PC-9 (cell line): ENCODE measurements at regions not wholly inside any gene's neighbourhood (a gene's known extent, or its start where the extent isn't known, plus 50 kb on each side); places are given as distances from the start of the nearest gene placed in this dataset.
A peak's percentile ranks its signal among the peaks of the same experiment; 100 is the strongest.

Experiments used
- BruUV-seq: library from RNA; stranded (reverse); fragments of 400-500 nt; replicated peaks from 2 replicates; lab custom pipeline; 2021; lab: Mats Ljungman, UMichigan
- CTCF ChIA-PET: fragments of 300-600 bp; sonication (Branson Sonifier 250); formaldehyde crosslinking; loops from one replicate; lab custom pipeline; 2022; ENCODE audit warnings: antibody characterized with exemption; lab: Charles Lee
- POLR2A ChIA-PET: fragments of 300-600 bp; sonication (Branson Sonifier 250); formaldehyde crosslinking; loops from one replicate; lab custom pipeline; 2022; ENCODE audit warnings: antibody characterized with exemption; ENCODE audit not compliant: unreplicated experiment; lab: Charles Lee
- DNase-seq, 2 experiments: peaks; one replicate each; pipeline versions ENCODE4 v3.0.0 to v3.0.0-alpha.2; 2015 to 2022; ENCODE audit warnings: mixed read lengths in 1 of 2
- H2AFZ ChIP-seq: fragments of 200-600 bp; sonication (generic); 2 replicates; pipeline ENCODE4 v1.8.1; 2017; ENCODE audit warnings: antibody characterized with exemption
- H3F3A ChIP-seq: fragments of 200-600 bp; sonication (generic); 2 replicates; pipeline ENCODE4 v1.8.1; 2017; ENCODE audit warnings: antibody characterized with exemption, mild to moderate bottlenecking, low read depth; ENCODE audit not compliant: insufficient read depth
- H3K27ac ChIP-seq: fragments of 200-600 bp; sonication (generic); 2 replicates; pipeline ENCODE4 v1.6.1; 2016; ENCODE audit warnings: mixed run types
- H3K27me3 ChIP-seq: fragments of 200-600 bp; sonication (generic); 2 replicates; pipeline ENCODE4 v1.6.1; 2016; ENCODE audit warnings: low read depth, mixed run types; ENCODE audit not compliant: insufficient read depth
- H3K36me3 ChIP-seq: fragments of 200-600 bp; sonication (generic); 2 replicates; pipeline ENCODE4 v1.6.1; 2016; ENCODE audit warnings: low read depth, mixed run types
- H3K4me1 ChIP-seq: fragments of 200-600 bp; sonication (generic); replicated peaks from 2 replicates; pipeline ENCODE4 v1.6.1; 2016; ENCODE audit warnings: mixed run types; ENCODE audit not compliant: insufficient read depth
- H3K4me2 ChIP-seq: fragments of 200-600 bp; sonication (generic); 2 replicates; pipeline ENCODE4 v1.6.1; 2017; ENCODE audit warnings: mixed run types
- H3K4me3 ChIP-seq: fragments of 200-600 bp; sonication (generic); 2 replicates; pipeline ENCODE4 v1.6.1; 2016; ENCODE audit warnings: mixed run types
- H3K79me2 ChIP-seq: fragments of 200-600 bp; sonication (generic); 2 replicates; pipeline ENCODE4 v1.6.1; 2017; ENCODE audit warnings: low read depth, mixed run types
- H3K9me2 ChIP-seq: fragments of 200-600 bp; sonication (generic); 2 replicates; pipeline ENCODE4 v1.8.1; 2017; ENCODE audit warnings: mild to moderate bottlenecking; ENCODE audit not compliant: insufficient read depth
- H3K9me3 ChIP-seq: fragments of 200-600 bp; sonication (generic); 2 replicates; pipeline ENCODE4 v1.8.1; 2016; ENCODE audit warnings: low read depth; ENCODE audit not compliant: insufficient read depth
- H4K20me1 ChIP-seq: fragments of 200-600 bp; sonication (generic); 2 replicates; pipeline ENCODE4 v1.8.1; 2017; ENCODE audit not compliant: insufficient read depth
- EZH2 ChIP-seq: fragments of 200-600 bp; sonication (generic); IDR thresholded peaks from 2 replicates; pipeline ENCODE4 v1.8.0; 2017; ENCODE audit warnings: antibody characterized with exemption, low read depth
- intact Hi-C: fragments of 100-400 bp; cut with micrococcal nuclease; formaldehyde crosslinking; loops from one replicate; pipeline ENCODE4 v1.10.0; 2022; ENCODE audit not compliant: unreplicated experiment
- TF ChIP-seq, protein P1 (sequence below): fragments of 200-600 bp; sonication (generic); conservative IDR thresholded peaks from 2 replicates; pipeline ENCODE4 v1.6.1; 2017; ENCODE audit warnings: mixed run types, antibody characterized with exemption, mild to moderate bottlenecking, moderate library complexity

DNA sequence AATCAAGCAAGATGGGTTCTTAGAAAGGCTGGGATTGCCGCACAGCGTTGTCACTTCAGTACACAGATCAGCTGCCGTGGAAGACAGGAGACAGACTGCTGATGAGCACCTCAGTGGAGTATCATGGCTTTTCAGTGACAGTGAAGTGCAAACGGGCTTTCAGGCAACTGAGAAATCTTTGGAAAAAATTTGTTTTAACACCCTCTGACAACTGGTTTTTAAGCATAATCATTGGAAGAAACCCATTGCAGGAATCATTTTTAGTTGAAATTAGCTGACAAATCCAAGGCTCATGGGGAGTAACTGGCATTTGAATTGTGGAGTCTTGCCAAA lies 418.8 kb downstream of the OTOL1 start:
- H3K36me3 ChIP-seq: no peaks in the 10 kb centered on the region
- TF ChIP-seq EZH2: no peak
- TF ChIP-seq, protein P1, sequence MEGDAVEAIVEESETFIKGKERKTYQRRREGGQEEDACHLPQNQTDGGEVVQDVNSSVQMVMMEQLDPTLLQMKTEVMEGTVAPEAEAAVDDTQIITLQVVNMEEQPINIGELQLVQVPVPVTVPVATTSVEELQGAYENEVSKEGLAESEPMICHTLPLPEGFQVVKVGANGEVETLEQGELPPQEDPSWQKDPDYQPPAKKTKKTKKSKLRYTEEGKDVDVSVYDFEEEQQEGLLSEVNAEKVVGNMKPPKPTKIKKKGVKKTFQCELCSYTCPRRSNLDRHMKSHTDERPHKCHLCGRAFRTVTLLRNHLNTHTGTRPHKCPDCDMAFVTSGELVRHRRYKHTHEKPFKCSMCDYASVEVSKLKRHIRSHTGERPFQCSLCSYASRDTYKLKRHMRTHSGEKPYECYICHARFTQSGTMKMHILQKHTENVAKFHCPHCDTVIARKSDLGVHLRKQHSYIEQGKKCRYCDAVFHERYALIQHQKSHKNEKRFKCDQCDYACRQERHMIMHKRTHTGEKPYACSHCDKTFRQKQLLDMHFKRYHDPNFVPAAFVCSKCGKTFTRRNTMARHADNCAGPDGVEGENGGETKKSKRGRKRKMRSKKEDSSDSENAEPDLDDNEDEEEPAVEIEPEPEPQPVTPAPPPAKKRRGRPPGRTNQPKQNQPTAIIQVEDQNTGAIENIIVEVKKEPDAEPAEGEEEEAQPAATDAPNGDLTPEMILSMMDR: no peak
- no peak for DNase-seq
- H3F3A ChIP-seq: no peaks in the 10 kb centered on the region
- ChIA-PET POLR2A (no interaction called here), CTCF (no interaction called here)
- no peaks in the 10 kb centered on the region for H3K27me3 ChIP-seq
- H2AFZ ChIP-seq: no peak overlapping the region
- no peak overlapping the region for H3K4me2 ChIP-seq
- no peak overlapping the region for H3K27ac ChIP-seq
- no peaks in the 10 kb centered on the region for H4K20me1 ChIP-seq
- no TSS peak for BruUV-seq
- H3K4me1 ChIP-seq: no peaks in the 10 kb centered on the region
- H3K9me2 ChIP-seq: no peaks in the 10 kb centered on the region
- no peak overlapping the region for H3K4me3 ChIP-seq
- H3K9me3 ChIP-seq: no peaks in the 10 kb centered on the region
- intact Hi-C loops: no loop called here
- H3K79me2 ChIP-seq: no peaks in the 10 kb centered on the region

DNA sequence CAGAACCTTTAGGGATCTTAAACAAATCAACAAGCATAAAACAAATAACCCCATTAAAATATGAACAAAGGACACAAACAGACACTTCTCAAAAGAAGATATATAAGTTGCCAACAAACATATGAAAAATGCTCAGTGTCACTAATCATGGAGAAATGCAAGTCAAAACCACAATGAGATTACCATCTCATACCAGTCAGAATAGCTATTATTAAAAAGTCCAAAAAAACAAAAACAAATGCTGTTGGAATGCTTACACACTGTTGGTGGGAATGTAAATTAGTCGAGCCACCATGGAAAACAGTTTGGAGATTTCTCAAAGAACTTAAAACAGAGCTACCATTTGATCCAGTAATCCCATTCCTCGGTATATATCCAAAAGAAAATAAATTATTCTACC lies 423.6 kb downstream of the OTOL1 start:
- no peaks in the 10 kb centered on the region for H3F3A ChIP-seq
- POLR2A ChIA-PET: no interaction called here
- no peak overlapping the region for H3K27ac ChIP-seq
- no peaks in the 10 kb centered on the region for H4K20me1 ChIP-seq
- intact Hi-C loops: no loop called here
- H3K27me3 ChIP-seq: no peaks in the 10 kb centered on the region
- TF ChIP-seq, protein P1: no peak
- no peak for TF ChIP-seq EZH2
- H3K4me2 ChIP-seq: no peak overlapping the region
- no TSS peak for BruUV-seq
- no peak overlapping the region for H3K4me3 ChIP-seq
- no peaks in the 10 kb centered on the region for H3K9me2 ChIP-seq
- no peaks in the 10 kb centered on the region for H3K79me2 ChIP-seq
- no peak overlapping the region for H2AFZ ChIP-seq
- no peak for DNase-seq
- no peaks in the 10 kb centered on the region for H3K4me1 ChIP-seq
- no peaks in the 10 kb centered on the region for H3K36me3 ChIP-seq
- no peaks in the 10 kb centered on the region for H3K9me3 ChIP-seq
- CTCF ChIA-PET: no interaction called here

DNA sequence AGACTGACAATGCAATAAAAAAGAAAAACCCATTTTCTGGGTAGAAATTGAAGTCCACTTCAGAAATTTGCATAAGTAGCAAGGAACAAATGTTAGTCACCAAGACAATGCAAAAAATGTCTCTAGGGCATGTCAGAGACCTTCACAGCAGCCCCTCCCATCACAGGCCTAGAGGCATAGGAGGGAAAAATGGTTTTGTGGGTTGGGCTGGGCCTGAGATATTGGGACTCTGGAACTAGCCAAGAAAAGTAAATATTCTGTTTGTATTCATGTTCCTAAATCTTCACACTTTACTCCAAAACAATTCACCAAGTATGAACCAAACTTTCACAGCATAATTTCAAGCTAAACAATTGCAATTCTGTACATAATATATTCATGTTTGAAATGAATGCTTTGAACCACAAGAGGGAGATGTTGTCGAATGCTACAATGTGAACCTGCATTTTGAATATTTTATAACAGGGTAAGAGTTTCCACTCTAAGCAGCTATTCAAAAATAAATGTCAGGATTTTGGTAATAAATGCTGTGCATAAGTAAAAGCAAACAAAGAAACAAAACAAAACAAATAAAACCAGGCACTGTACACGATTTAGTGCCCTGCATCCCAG lies 429.2 kb downstream of the OTOL1 start:
- CTCF ChIA-PET: no interaction called here
- Histone ChIP-seq H3K4me1 (no peaks in the 10 kb centered on the region), H3F3A (no peaks in the 10 kb centered on the region), H3K36me3 (no peaks in the 10 kb centered on the region), H4K20me1 (no peaks in the 10 kb centered on the region), H3K9me2 (no peaks in the 10 kb centered on the region), H3K79me2 (no peaks in the 10 kb centered on the region), H3K4me2 (no peak overlapping the region), H2AFZ (no peak overlapping the region), H3K27ac (no peak overlapping the region), H3K27me3 (no peaks in the 10 kb centered on the region), H3K4me3 (no peak overlapping the region), H3K9me3 (no peaks in the 10 kb centered on the region)
- intact Hi-C loops: no loop called here
- POLR2A ChIA-PET: no interaction called here
- no peak for DNase-seq
- no TSS peak for BruUV-seq
- TF ChIP-seq, protein P1: peak; percentile 49
- no peak for TF ChIP-seq EZH2
